Loucy (cell line): ENCODE measurements at regions not wholly inside any gene's neighbourhood (a gene's known extent, or its start where the extent isn't known, plus 50 kb on each side); places are given as distances from the start of the nearest gene placed in this dataset.

Experiments used
- H2AFZ ChIP-seq: fragments of 200-600 bp; sonication (generic); 2 replicates; pipeline ENCODE4 v1.6.0; 2016; ENCODE audit warnings: antibody characterized with exemption, mild to moderate bottlenecking, low read length, moderate library complexity
- H3F3A ChIP-seq: fragments of 200-600 bp; 2 replicates; pipeline ENCODE4 v1.6.0; 2016; ENCODE audit warnings: antibody characterized with exemption, low read depth, mild to moderate bottlenecking
- H3K27me3 ChIP-seq: fragments of 200-600 bp; sonication (generic); 2 replicates; pipeline ENCODE4 v1.6.1; 2014; ENCODE audit warnings: low read length, mild to moderate bottlenecking; ENCODE audit not compliant: insufficient read depth, poor library complexity, severe bottlenecking
- H3K36me3 ChIP-seq: fragments of 200-600 bp; sonication (generic); 2 replicates; pipeline ENCODE4 v1.6.1; 2016; ENCODE audit warnings: low read length; ENCODE audit not compliant: insufficient read depth
- H3K4me1 ChIP-seq: fragments of 200-600 bp; sonication (generic); 2 replicates; pipeline ENCODE4 v1.5.1; 2014; ENCODE audit warnings: low read length, mild to moderate bottlenecking; ENCODE audit not compliant: insufficient read depth, poor library complexity, severe bottlenecking
- H3K4me2 ChIP-seq: fragments of 200-600 bp; sonication (generic); 2 replicates; pipeline ENCODE4 v1.6.0; 2014; ENCODE audit warnings: antibody characterized with exemption, low read length, low read depth, mild to moderate bottlenecking; ENCODE audit not compliant: poor library complexity, severe bottlenecking
- H3K4me3 ChIP-seq: fragments of 200-600 bp; sonication (generic); 2 replicates; pipeline ENCODE4 v1.5.1; 2014; ENCODE audit warnings: low read length, mild to moderate bottlenecking, mixed read lengths; ENCODE audit not compliant: poor library complexity, severe bottlenecking
- H3K79me2 ChIP-seq: fragments of 200-600 bp; sonication (generic); 2 replicates; pipeline ENCODE4 v1.6.1; 2014; ENCODE audit warnings: low read length; ENCODE audit not compliant: insufficient read depth
- H3K9ac ChIP-seq: fragments of 200-600 bp; sonication (generic); 2 replicates; pipeline ENCODE4 v1.6.0; 2014; ENCODE audit warnings: mild to moderate bottlenecking, low read depth, low read length, moderate library complexity; ENCODE audit not compliant: poor library complexity, severe bottlenecking
- H3K9me2 ChIP-seq: fragments of 200-600 bp; sonication (generic); replicated peaks from 2 replicates; pipeline ENCODE4 v1.6.1; 2016; ENCODE audit warnings: low read depth, low read length, mixed read lengths
- H3K9me3 ChIP-seq: fragments of 200-600 bp; sonication (generic); 2 replicates; pipeline ENCODE4 v1.6.1; 2014; ENCODE audit warnings: mild to moderate bottlenecking, antibody characterized with exemption, low read length, low read depth; ENCODE audit not compliant: insufficient read depth
- H4K20me1 ChIP-seq: fragments of 200-600 bp; sonication (generic); 2 replicates; pipeline ENCODE4 v1.6.0; 2014; ENCODE audit warnings: antibody characterized with exemption, low read length, mild to moderate bottlenecking; ENCODE audit not compliant: insufficient read depth, poor library complexity, severe bottlenecking
- CTCF ChIP-seq: fragments of 200-600 bp; sonication (generic); conservative IDR thresholded peaks from 2 replicates; pipeline ENCODE4 v1.5.1; 2014; ENCODE audit warnings: mild to moderate bottlenecking, antibody characterized with exemption, low read length
- EZH2phosphoT487 ChIP-seq: fragments of 200-600 bp; IDR thresholded peaks from 2 replicates; pipeline ENCODE4 v1.6.1; 2018; ENCODE audit warnings: antibody characterized with exemption, mild to moderate bottlenecking, moderate library complexity, borderline replicate concordance

GRCh38 chr4:137393044-137393443, 139.2 kb downstream of the PCDH18 start:
- Histone ChIP-seq H3K9me3 (no peaks in the 10 kb centered on the region), H3K27me3 (no peaks in the 10 kb centered on the region), H3K4me2 (no peak overlapping the region), H3F3A (no peaks in the 10 kb centered on the region), H3K36me3 (no peaks in the 10 kb centered on the region), H2AFZ (no peak overlapping the region), H3K79me2 (no peaks in the 10 kb centered on the region), H3K9ac (no peak overlapping the region), H3K9me2 (no peaks in the 10 kb centered on the region), H3K4me3 (no peak overlapping the region), H3K4me1 (no peaks in the 10 kb centered on the region), H4K20me1 (no peaks in the 10 kb centered on the region)
- TF ChIP-seq EZH2phosphoT487, result no peak
- no peak for TF ChIP-seq CTCF

GRCh38 chr4:137390707-137391106, 141.6 kb downstream of the PCDH18 start:
- H3K27me3 ChIP-seq, result no peaks in the 10 kb centered on the region
- H3K9ac ChIP-seq, result no peak overlapping the region
- H3K4me3 ChIP-seq, result no peak overlapping the region
- H2AFZ ChIP-seq, result no peak overlapping the region
- H3K4me2 ChIP-seq, result no peak overlapping the region
- no peaks in the 10 kb centered on the region for H4K20me1 ChIP-seq
- no peaks in the 10 kb centered on the region for H3K79me2 ChIP-seq
- H3K4me1 ChIP-seq, result no peaks in the 10 kb centered on the region
- no peaks in the 10 kb centered on the region for H3K9me3 ChIP-seq
- no peaks in the 10 kb centered on the region for H3K36me3 ChIP-seq
- no peak for TF ChIP-seq EZH2phosphoT487
- H3F3A ChIP-seq, result no peaks in the 10 kb centered on the region
- no peaks in the 10 kb centered on the region for H3K9me2 ChIP-seq

- no peak overlapping the region for H3K4me3 ChIP-seq
These were observed 142.3 kb downstream of the PCDH18 start for GRCh38 chr4:137389911-137390520.

More at GRCh38 chr4:137389911-137390520, 142.3 kb downstream of the PCDH18 start:
- Histone ChIP-seq H3K79me2 (no peaks in the 10 kb centered on the region), H3K9ac (no peak overlapping the region), H4K20me1 (no peaks in the 10 kb centered on the region), H3K27me3 (no peaks in the 10 kb centered on the region), H3K9me3 (no peaks in the 10 kb centered on the region), H3K9me2 (no peaks in the 10 kb centered on the region), H3K4me2 (no peak overlapping the region), H3K4me1 (no peaks in the 10 kb centered on the region), H3K36me3 (no peaks in the 10 kb centered on the region), H3F3A (no peaks in the 10 kb centered on the region), H2AFZ (no peak overlapping the region)
- TF ChIP-seq EZH2phosphoT487 (no peak), CTCF (no peak)
